DMS79 (cell line): ENCODE measurements at regions not wholly inside any gene's neighbourhood (a gene's known extent, or its start where the extent isn't known, plus 50 kb on each side); places are given as distances from the start of the nearest gene placed in this dataset.
"Not testable (repeated sequence)": the region's sequence is repeated elsewhere in the genome, so short reads cannot be mapped to it uniquely, and the experiment has no call there.

ENCODE experiments used
- DNase-seq: peaks from one replicate; lab custom pipeline; 2025; lab: John Stamatoyannopoulos, UW

- no peak for DNase-seq
Measured at GRCh38 chr10:84634636-84635035, 306.2 kb downstream of the CCSER2 start.

- not testable (repeated sequence) for DNase-seq
Measured at GRCh38 chr10:84650628-84651027, 322.2 kb downstream of the CCSER2 start.

GRCh38 chr10:84654671-84655070 is 326.3 kb downstream of the CCSER2 start:
- no peak for DNase-seq

GRCh38 chr10:84659027-84659426 is 330.6 kb downstream of the CCSER2 start:
- no peak for DNase-seq

GRCh38 chr10:84659497-84660439 is 331.4 kb downstream of the CCSER2 start:
- no peak for DNase-seq

- no peak for DNase-seq
Measured at GRCh38 chr10:84660450-84661159, 332.2 kb downstream of the CCSER2 start.

- DNase-seq: no peak
Measured at GRCh38 chr10:84665211-84665610, 336.8 kb downstream of the CCSER2 start.

- DNase-seq: no peak
Measured at GRCh38 chr10:84665883-84666463, 337.6 kb downstream of the CCSER2 start.

- peak; percentile 72 for DNase-seq
Measured at GRCh38 chr10:84668186-84668763, 339.9 kb downstream of the CCSER2 start.

GRCh38 chr10:84675060-84675459 is 346.7 kb downstream of the CCSER2 start:
- no peak for DNase-seq

GRCh38 chr10:84676536-84676935 is 348.1 kb downstream of the CCSER2 start:
- no peak for DNase-seq

GRCh38 chr10:84681781-84682180 is 353.4 kb downstream of the CCSER2 start:
- no peak for DNase-seq

- no peak for DNase-seq
Measured at GRCh38 chr10:84683550-84683949, 355.2 kb downstream of the CCSER2 start.

- no peak for DNase-seq
Measured at GRCh38 chr10:84683980-84684740, 355.8 kb downstream of the CCSER2 start.

GRCh38 chr10:84685047-84685660 is 356.8 kb downstream of the CCSER2 start:
- peak; percentile 57 for DNase-seq

- DNase-seq: no peak
Measured at GRCh38 chr10:84693006-84693405, 364.6 kb downstream of the CCSER2 start.

GRCh38 chr10:84695902-84696301 is 367.5 kb downstream of the CCSER2 start:
- no peak for DNase-seq

GRCh38 chr10:84696610-84697009 is 368.2 kb downstream of the CCSER2 start:
- DNase-seq: peak; percentile 96

GRCh38 chr10:84698989-84699388 is 370.6 kb downstream of the CCSER2 start:
- DNase-seq: no peak

GRCh38 chr10:84700668-84701369 is 372.4 kb downstream of the CCSER2 start:
- no peak for DNase-seq

- DNase-seq: no peak
Measured at GRCh38 chr10:84701370-84701720, 373.0 kb downstream of the CCSER2 start.
